GM23248 (cell line): ENCODE measurements at regions not wholly inside any gene's neighbourhood (a gene's known extent, or its start where the extent isn't known, plus 50 kb on each side); places are given as distances from the start of the nearest gene placed in this dataset.

Experiments
- DNase-seq: peaks from one replicate; pipeline ENCODE4 v3.0.0-alpha.2; 2015
- H2AFZ ChIP-seq: fragments of 200-600 bp; sonication (generic); 2 replicates; pipeline ENCODE4 v1.6.1; 2016; ENCODE audit warnings: antibody characterized with exemption
- H3F3A ChIP-seq: fragments of 200-600 bp; sonication (generic); 2 replicates; pipeline ENCODE4 v1.6.1; 2016; ENCODE audit warnings: mild to moderate bottlenecking, antibody characterized with exemption, mixed run types; ENCODE audit not compliant: insufficient read depth
- H3K27ac ChIP-seq: fragments of 200-600 bp; sonication (generic); 2 replicates; pipeline ENCODE4 v1.5.1; 2016; ENCODE audit warnings: mild to moderate bottlenecking
- H3K27me3 ChIP-seq: fragments of 200-600 bp; sonication (generic); replicated peaks from 2 replicates; pipeline ENCODE4 v1.6.1; 2016; ENCODE audit warnings: mild to moderate bottlenecking; ENCODE audit not compliant: insufficient read depth
- H3K36me3 ChIP-seq: fragments of 200-600 bp; sonication (generic); 2 replicates; pipeline ENCODE4 v1.6.1; 2016; ENCODE audit warnings: low read depth, mild to moderate bottlenecking
- H3K4me1 ChIP-seq: fragments of 200-600 bp; sonication (generic); 2 replicates; pipeline ENCODE4 v1.6.1; 2016; ENCODE audit warnings: mild to moderate bottlenecking; ENCODE audit not compliant: insufficient read depth
- H3K4me2 ChIP-seq: fragments of 200-600 bp; sonication (generic); one replicate; pipeline ENCODE4 v1.6.1; 2016; ENCODE audit warnings: mild to moderate bottlenecking; ENCODE audit not compliant: unreplicated experiment
- H3K4me3 ChIP-seq: fragments of 200-600 bp; sonication (generic); 2 replicates; pipeline ENCODE4 v1.5.1; 2016; ENCODE audit warnings: mild to moderate bottlenecking
- H3K79me2 ChIP-seq: fragments of 200-600 bp; sonication (generic); 2 replicates; pipeline ENCODE4 v1.6.1; 2016; ENCODE audit warnings: mild to moderate bottlenecking; ENCODE audit not compliant: insufficient read depth
- H3K9ac ChIP-seq: fragments of 200-600 bp; sonication (generic); 2 replicates; pipeline ENCODE4 v1.6.1; 2016; ENCODE audit warnings: mild to moderate bottlenecking
- H3K9me2 ChIP-seq: fragments of 200-600 bp; sonication (generic); 2 replicates; pipeline ENCODE4 v1.6.1; 2016; ENCODE audit warnings: mixed run types, mild to moderate bottlenecking, moderate library complexity; ENCODE audit not compliant: insufficient read depth
- H3K9me3 ChIP-seq: fragments of 200-600 bp; sonication (generic); one replicate; pipeline ENCODE4 v1.6.1; 2017; ENCODE audit warnings: low read depth
- H4K20me1 ChIP-seq: fragments of 200-600 bp; sonication (generic); 2 replicates; pipeline ENCODE4 v1.6.0; 2016; ENCODE audit not compliant: insufficient read depth
- EZH2 ChIP-seq: fragments of 200-600 bp; sonication (generic); IDR thresholded peaks from 2 replicates; pipeline ENCODE4 v1.6.1; 2018; ENCODE audit warnings: antibody characterized with exemption, mild to moderate bottlenecking; ENCODE audit not compliant: insufficient read depth, poor library complexity, severe bottlenecking
- EZH2phosphoT487 ChIP-seq: fragments of 200-600 bp; sonication (generic); IDR thresholded peaks from 2 replicates; pipeline ENCODE4 v1.6.1; 2018; ENCODE audit warnings: antibody characterized with exemption, moderate library complexity, mild to moderate bottlenecking, low read depth; ENCODE audit not compliant: insufficient read depth
- WGBS, 2 experiments: methylation state at CpG; one replicate each; pipeline ENCODE4 v1.1.6; 2015 to 2017; ENCODE audit warnings: low lambda C conversion rate in 2 of 2, low coverage in 1 of 2; ENCODE audit errors: missing lambda C conversion rate in 2 of 2; 5-methylcytosine and 5-hydroxymethylcytosine counted together
- in situ Hi-C: fragments of 300-500 bp; cut with MboI; formaldehyde crosslinking; loops from 2 replicates; pipeline ENCODE4 v1.15.0; 2020

- Histone ChIP-seq H3K9ac (no peak overlapping the region), H3K9me3 (no peaks in the 10 kb centered on the region), H3K4me3 (no peak overlapping the region), H3K4me2 (no peak overlapping the region), H3F3A (peaks cover 21% of the 10 kb centered on the region), H3K79me2 (no peaks in the 10 kb centered on the region), H3K4me1 (peaks cover 34% of the 10 kb centered on the region), H3K27me3 (no peaks in the 10 kb centered on the region), H4K20me1 (no peaks in the 10 kb centered on the region), H3K36me3 (no peaks in the 10 kb centered on the region), H3K27ac (no peak overlapping the region), H2AFZ (no peak overlapping the region), H3K9me2 (no peaks in the 10 kb centered on the region)
- WGBS, 2 experiments, result 37 to 45% methylated on average over 5 of the region's 5 CpGs
- in situ Hi-C loops, result no loop called here
- DNase-seq, result peak; percentile 81
- TF ChIP-seq EZH2phosphoT487 (no peak), EZH2 (no peak)
Observed at GRCh38 chr11:130585545-130585944, 137.1 kb downstream of the ADAMTS15 start.

GRCh38 chr11:130587658-130588057 lies 139.2 kb downstream of the ADAMTS15 start:
- Histone ChIP-seq H3K9ac (no peak overlapping the region), H3K9me3 (no peaks in the 10 kb centered on the region), H3K27ac (no peak overlapping the region), H4K20me1 (no peaks in the 10 kb centered on the region), H3K4me3 (no peak overlapping the region), H2AFZ (no peak overlapping the region), H3K4me2 (no peak overlapping the region), H3F3A (no peaks in the 10 kb centered on the region), H3K9me2 (no peaks in the 10 kb centered on the region), H3K79me2 (no peaks in the 10 kb centered on the region), H3K27me3 (no peaks in the 10 kb centered on the region), H3K4me1 (peaks cover 23% of the 10 kb centered on the region), H3K36me3 (no peaks in the 10 kb centered on the region)
- DNase-seq, result no peak
- in situ Hi-C loops, result no loop called here
- TF ChIP-seq EZH2 (no peak), EZH2phosphoT487 (no peak)
- WGBS, 2 experiments, result 56 to 70% methylated on average over 4 of the region's 4 CpGs

- peaks cover 23% of the 10 kb centered on the region for H3K4me1 ChIP-seq
- peak; percentile 19 for DNase-seq
- H3K9me2 ChIP-seq, result no peaks in the 10 kb centered on the region
- H3K27me3 ChIP-seq, result no peaks in the 10 kb centered on the region
- H4K20me1 ChIP-seq, result no peaks in the 10 kb centered on the region
- TF ChIP-seq EZH2phosphoT487, result no peak
- TF ChIP-seq EZH2, result no peak
- H3K9me3 ChIP-seq, result no peaks in the 10 kb centered on the region
- no peaks in the 10 kb centered on the region for H3K36me3 ChIP-seq
- H3K27ac ChIP-seq, result no peak overlapping the region
- in situ Hi-C loops, result no loop called here
- H3K79me2 ChIP-seq, result no peaks in the 10 kb centered on the region
- no peaks in the 10 kb centered on the region for H3F3A ChIP-seq
- H3K9ac ChIP-seq, result no peak overlapping the region
- H3K4me2 ChIP-seq, result no peak overlapping the region
- H3K4me3 ChIP-seq, result no peak overlapping the region
- WGBS, 2 experiments, result 88 to 96% methylated on average over 2 of the region's 2 CpGs
- no peak overlapping the region for H2AFZ ChIP-seq
Observed at GRCh38 chr11:130588471-130588870, 140.0 kb downstream of the ADAMTS15 start.

GRCh38 chr11:130592056-130592455 lies 143.6 kb downstream of the ADAMTS15 start:
- no peaks in the 10 kb centered on the region for H3K27me3 ChIP-seq
- WGBS, 2 experiments, result 5 to 8% methylated on average over 2 of the region's 2 CpGs
- H3K4me1 ChIP-seq, result peaks cover 7% of the 10 kb centered on the region; the same call in 1 of the 2 replicates
- DNase-seq, result peak; percentile 67
- TF ChIP-seq EZH2phosphoT487 (no peak), EZH2 (no peak)
- no peak overlapping the region for H3K27ac ChIP-seq
- in situ Hi-C loops, result no loop called here
- no peaks in the 10 kb centered on the region for H3K79me2 ChIP-seq
- no peak overlapping the region for H3K4me3 ChIP-seq
- no peaks in the 10 kb centered on the region for H4K20me1 ChIP-seq
- H2AFZ ChIP-seq, result no peak overlapping the region
- H3K36me3 ChIP-seq, result no peaks in the 10 kb centered on the region
- no peak overlapping the region for H3K9ac ChIP-seq
- H3K4me2 ChIP-seq, result no peak overlapping the region
- H3K9me2 ChIP-seq, result no peaks in the 10 kb centered on the region
- H3K9me3 ChIP-seq, result no peaks in the 10 kb centered on the region
- no peaks in the 10 kb centered on the region for H3F3A ChIP-seq

- WGBS, 2 experiments, result 97% methylated on average over 2 of the region's 2 CpGs
- no peaks in the 10 kb centered on the region for H3F3A ChIP-seq
- H4K20me1 ChIP-seq, result no peaks in the 10 kb centered on the region
- H3K79me2 ChIP-seq, result no peaks in the 10 kb centered on the region
- H3K27ac ChIP-seq, result no peak overlapping the region
- no peaks in the 10 kb centered on the region for H3K27me3 ChIP-seq
- H3K36me3 ChIP-seq, result no peaks in the 10 kb centered on the region
- H3K4me2 ChIP-seq, result no peak overlapping the region
- H2AFZ ChIP-seq, result no peak overlapping the region
- no peak for TF ChIP-seq EZH2phosphoT487
- TF ChIP-seq EZH2, result no peak
- H3K4me1 ChIP-seq, result peaks cover 7% of the 10 kb centered on the region; the same call in 1 of the 2 replicates
- no peaks in the 10 kb centered on the region for H3K9me3 ChIP-seq
- no peak overlapping the region for H3K9ac ChIP-seq
- in situ Hi-C loops, result no loop called here
- no peak for DNase-seq
- no peaks in the 10 kb centered on the region for H3K9me2 ChIP-seq
- H3K4me3 ChIP-seq, result no peak overlapping the region
Observed at GRCh38 chr11:130593064-130593463, 144.6 kb downstream of the ADAMTS15 start.
